Fibroblast of lung (primary cell): ENCODE measurements at regions not wholly inside any gene's neighbourhood (a gene's known extent, or its start where the extent isn't known, plus 50 kb on each side); places are given as distances from the start of the nearest gene placed in this dataset.

Source experiments
- DNase-seq, 2 donors: peaks; one replicate each; pipeline versions ENCODE4 v3.0.0 to v3.0.0-alpha.2; 2010; ENCODE audit warnings: low read depth in 2 of 2
- H2AFZ ChIP-seq: 2 replicates; pipeline ENCODE4 v1.5.1; 2012; ENCODE audit warnings: low read length, control low read depth, inconsistent platforms
- H3K27ac ChIP-seq: 2 replicates; pipeline ENCODE4 v1.5.1; 2011; ENCODE audit warnings: low read length, control low read depth; ENCODE audit not compliant: insufficient read depth
- H3K27me3 ChIP-seq: 2 replicates; pipeline ENCODE4 v1.5.1; 2011; ENCODE audit warnings: mild to moderate bottlenecking, low read length; ENCODE audit not compliant: control insufficient read depth, insufficient read depth
- H3K36me3 ChIP-seq: 2 replicates; pipeline ENCODE4 v1.5.1; 2011; ENCODE audit warnings: low read length; ENCODE audit not compliant: control insufficient read depth, insufficient read depth
- H3K4me1 ChIP-seq: 2 replicates; pipeline ENCODE4 v1.5.1; 2011; ENCODE audit warnings: low read length; ENCODE audit not compliant: control insufficient read depth, insufficient read depth; ENCODE audit errors: extremely low read depth
- H3K4me2 ChIP-seq: 2 replicates; pipeline ENCODE4 v1.5.1; 2011; ENCODE audit warnings: low read length, control low read depth; ENCODE audit not compliant: insufficient read depth; ENCODE audit errors: extremely low read depth
- H3K4me3 ChIP-seq, 4 experiments: fragments of 200-600 bp in 1 of 4; sonication (generic) in 1 of 4; replicated peaks in 1 of 4; 2 replicates each; pipeline ENCODE4 v1.5.1; 2011 to 2016; ENCODE audit warnings: low read length in 4 of 4, low read depth in 3 of 4, mild to moderate bottlenecking in 3 of 4, control low read depth in 2 of 4, inconsistent platforms in 1 of 4, mixed read lengths in 1 of 4; ENCODE audit not compliant: insufficient read depth in 1 of 4; ENCODE audit errors: control extremely low read depth in 1 of 4
- H3K79me2 ChIP-seq: 2 replicates; pipeline ENCODE4 v1.5.1; 2012; ENCODE audit warnings: mild to moderate bottlenecking, low read length, inconsistent platforms; ENCODE audit not compliant: control insufficient read depth, insufficient read depth
- H3K9ac ChIP-seq: 2 replicates; pipeline ENCODE4 v1.5.1; 2011; ENCODE audit warnings: mild to moderate bottlenecking, low read length, control low read depth; ENCODE audit not compliant: insufficient read depth
- H3K9me3 ChIP-seq: 2 replicates; pipeline ENCODE4 v1.5.1; 2012; ENCODE audit warnings: low read depth, low read length; ENCODE audit not compliant: control insufficient read depth, insufficient read depth
- H4K20me1 ChIP-seq: 2 replicates; pipeline ENCODE4 v1.5.1; 2011; ENCODE audit warnings: low read length; ENCODE audit not compliant: control insufficient read depth, insufficient read depth; ENCODE audit errors: extremely low read depth
- CTCF ChIP-seq, 2 donors: IDR thresholded peaks in 1 of 2; conservative IDR thresholded peaks in 1 of 2; 1 replicate in 1 of 2; 2 replicates in 1 of 2; pipeline ENCODE4 v1.5.1; 2011 to 2012; ENCODE audit warnings: low read length in 2 of 2, control low read depth in 1 of 2, inconsistent platforms in 1 of 2, low read depth in 1 of 2, mild to moderate bottlenecking in 1 of 2
- EZH2 ChIP-seq: IDR thresholded peaks from 2 replicates; pipeline ENCODE4 v1.5.1; 2012; ENCODE audit warnings: low read length, control low read depth, mild to moderate bottlenecking; ENCODE audit errors: missing control alignments

- no peaks in the 10 kb centered on the region for H3K79me2 ChIP-seq
- H3K9me3 ChIP-seq, result no peaks in the 10 kb centered on the region
- no peaks in the 10 kb centered on the region for H4K20me1 ChIP-seq
- H3K4me1 ChIP-seq, result no peaks in the 10 kb centered on the region
- no peak for TF ChIP-seq EZH2
- TF ChIP-seq CTCF (conservative IDR thresholded peaks at IDR 0.05 in 1 of 2, IDR thresholded peaks at IDR 0.05 in 1 of 2; ENCODE audit: low read depth in 1 of 2, low read length in 2 of 2), result no peak
- no peak for DNase-seq
- H3K4me3 ChIP-seq, result no peak overlapping the region
- no peak overlapping the region for H3K9ac ChIP-seq
- H2AFZ ChIP-seq, result no peak overlapping the region
- H3K36me3 ChIP-seq, result no peaks in the 10 kb centered on the region
- H3K27me3 ChIP-seq, result no peaks in the 10 kb centered on the region
- H3K27ac ChIP-seq, result no peak overlapping the region
- no peak overlapping the region for H3K4me2 ChIP-seq
Observed at GRCh38 chr7:42392826-42393225, 155.8 kb upstream of the GLI3 start.

DNA sequence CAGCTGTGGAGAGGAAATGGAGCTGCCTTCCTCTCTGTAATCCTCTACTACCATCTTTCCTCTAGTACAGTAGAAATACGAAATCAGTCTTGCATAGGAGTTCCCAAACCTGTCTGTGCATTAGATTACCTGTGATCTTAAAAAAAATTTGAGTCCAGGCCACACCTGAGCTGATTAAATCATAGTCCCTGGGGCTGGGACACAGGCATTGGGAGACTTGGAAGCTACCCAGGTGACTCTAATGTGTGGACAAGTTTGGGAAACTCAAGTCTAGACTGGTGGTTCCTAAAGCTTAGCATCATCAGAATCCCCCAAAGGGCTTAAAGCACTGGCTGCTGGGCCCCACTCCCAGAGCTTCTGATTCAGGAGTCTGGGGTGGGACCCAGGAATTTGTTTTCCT, 152.7 kb upstream of the GLI3 start:
- Histone ChIP-seq H3K9ac (no peak overlapping the region), H3K9me3 (no peaks in the 10 kb centered on the region), H3K27ac (no peak overlapping the region), H3K79me2 (no peaks in the 10 kb centered on the region), H3K4me3 (no peak overlapping the region), H3K4me2 (no peak overlapping the region), H3K27me3 (no peaks in the 10 kb centered on the region), H4K20me1 (no peaks in the 10 kb centered on the region), H3K4me1 (no peaks in the 10 kb centered on the region), H2AFZ (no peak overlapping the region), H3K36me3 (no peaks in the 10 kb centered on the region)
- no peak for DNase-seq
- TF ChIP-seq EZH2, result no peak
- no peak for TF ChIP-seq CTCF (conservative IDR thresholded peaks at IDR 0.05 in 1 of 2, IDR thresholded peaks at IDR 0.05 in 1 of 2; ENCODE audit: low read depth in 1 of 2, low read length in 2 of 2)

DNA sequence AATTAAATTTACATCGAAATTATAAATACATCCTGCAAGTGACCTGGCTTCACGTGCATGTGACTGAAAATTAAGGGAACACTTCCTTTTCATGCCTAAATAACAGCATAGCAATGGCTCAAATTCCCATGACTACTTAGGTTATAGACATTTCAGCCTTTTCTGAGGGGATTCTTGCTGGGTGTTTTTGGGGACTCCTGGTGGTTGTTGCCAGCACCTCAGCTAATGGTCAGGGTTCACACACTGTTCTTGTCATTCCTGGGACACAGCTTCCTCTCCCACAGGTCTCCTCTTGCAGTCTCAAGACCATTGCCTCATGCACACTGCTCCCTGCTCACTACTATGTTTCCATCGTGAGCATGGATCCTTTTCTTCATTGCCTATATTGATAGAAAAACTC, 148.9 kb upstream of the GLI3 start:
- Histone ChIP-seq H3K9me3 (no peaks in the 10 kb centered on the region), H2AFZ (no peak overlapping the region), H3K36me3 (no peaks in the 10 kb centered on the region), H3K79me2 (no peaks in the 10 kb centered on the region), H3K27me3 (no peaks in the 10 kb centered on the region), H3K4me3 (no peak overlapping the region), H3K4me1 (no peaks in the 10 kb centered on the region), H3K27ac (no peak overlapping the region), H4K20me1 (no peaks in the 10 kb centered on the region), H3K9ac (no peak overlapping the region), H3K4me2 (no peak overlapping the region)
- no peak for DNase-seq
- peak in 1 of 2 donors; percentile 12 for TF ChIP-seq CTCF (conservative IDR thresholded peaks at IDR 0.05 in 1 of 2, IDR thresholded peaks at IDR 0.05 in 1 of 2; ENCODE audit: low read depth in 1 of 2, low read length in 2 of 2)
- no peak for TF ChIP-seq EZH2
